ENCODE measurements at regions not wholly inside any gene's neighbourhood (a gene's known extent, or its start where the extent isn't known, plus 50 kb on each side); places are given as distances from the start of the nearest gene placed in this dataset.
"Not testable (repeated sequence)": the region's sequence is repeated elsewhere in the genome, so short reads cannot be mapped to it uniquely, and the experiment has no call there.

DNA sequence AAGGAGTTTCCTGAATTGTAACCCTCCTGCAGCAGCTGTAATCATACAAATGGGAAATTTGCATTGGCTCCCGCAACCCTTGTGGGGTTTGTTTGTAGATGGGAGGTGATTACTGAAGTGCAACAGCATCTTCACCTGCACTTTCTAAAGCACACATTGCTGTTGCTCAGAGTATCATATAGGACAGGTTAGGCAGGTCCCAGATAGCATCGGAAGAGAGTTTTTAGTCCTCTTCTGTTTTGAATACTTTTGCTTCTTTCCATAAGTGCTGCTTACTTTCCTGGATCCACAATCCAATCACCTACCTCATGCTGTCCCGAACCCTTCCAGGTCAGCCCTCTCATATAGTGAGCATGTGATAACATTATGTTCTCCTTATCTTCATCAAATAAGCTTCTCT lies 300.4 kb downstream of the PTPRC start:
- Mint-ChIP-seq H3K4me1 (ENCODE audit: low read depth) (peaks cover 21% of the 10 kb centered on the region), H3K4me3 (no peak overlapping the region), H3K9me3 (peaks cover 6% of the 10 kb centered on the region), H3K27me3 (ENCODE audit: low read depth) (no peaks in the 10 kb centered on the region), H3K36me3 (ENCODE audit: insufficient read depth) (no peaks in the 10 kb centered on the region)
- ATAC-seq = no peak
- DNase-seq = no peak

DNA sequence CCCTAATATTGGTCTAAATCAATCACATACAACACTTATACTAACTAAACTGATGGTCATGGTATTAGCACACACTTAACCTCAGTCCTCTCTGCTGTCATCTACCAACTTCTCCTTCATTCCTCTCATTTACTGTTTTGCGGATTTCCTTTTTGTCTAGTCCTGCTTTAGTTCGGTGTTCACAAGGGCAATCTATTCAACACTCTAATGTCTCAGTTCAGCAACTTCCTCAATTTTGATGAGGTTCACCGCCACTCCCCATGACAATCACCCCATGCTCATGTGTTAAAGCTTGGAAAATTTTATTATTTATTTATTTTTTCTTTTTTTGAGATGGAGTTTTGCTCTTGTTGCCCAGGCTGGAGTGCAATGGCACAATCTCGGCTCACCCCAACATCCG lies 301.1 kb downstream of the PTPRC start:
- ATAC-seq (no peak), DNase-seq (no peak)
- Mint-ChIP-seq H3K36me3 (ENCODE audit: insufficient read depth) (no peaks in the 10 kb centered on the region), H3K9me3 (peaks cover 6% of the 10 kb centered on the region), H3K4me1 (ENCODE audit: low read depth) (peaks cover 21% of the 10 kb centered on the region), H3K4me3 (no peak overlapping the region), H3K27me3 (ENCODE audit: low read depth) (no peaks in the 10 kb centered on the region)

DNA sequence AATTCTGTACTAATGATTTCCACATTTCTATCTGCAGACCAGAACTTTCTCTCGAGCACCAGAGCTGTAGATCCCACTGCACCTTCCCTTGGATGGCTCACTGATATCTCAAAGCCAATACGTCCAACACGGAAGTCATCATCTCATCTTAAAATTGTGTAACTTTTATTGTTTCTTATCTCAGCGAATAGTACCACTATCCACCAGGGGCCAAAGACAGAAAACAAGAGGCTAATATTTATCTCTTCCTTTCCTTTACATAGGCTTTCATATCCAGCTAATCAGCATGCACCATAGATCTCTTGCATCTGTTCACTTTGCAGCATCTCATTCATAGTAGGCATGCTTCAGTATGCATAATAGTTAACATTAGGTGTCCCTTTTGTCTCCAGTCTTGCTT lies 303.6 kb downstream of the PTPRC start:
- ATAC-seq = no peak
- no peak for DNase-seq
- no peaks in the 10 kb centered on the region for H3K36me3 Mint-ChIP-seq (ENCODE audit: insufficient read depth)
- H3K27me3 Mint-ChIP-seq (ENCODE audit: low read depth) = no peaks in the 10 kb centered on the region
- H3K4me1 Mint-ChIP-seq (ENCODE audit: low read depth) = peaks cover 9% of the 10 kb centered on the region
- H3K9me3 Mint-ChIP-seq = peaks cover 6% of the 10 kb centered on the region
- H3K4me3 Mint-ChIP-seq = no peak overlapping the region

DNA sequence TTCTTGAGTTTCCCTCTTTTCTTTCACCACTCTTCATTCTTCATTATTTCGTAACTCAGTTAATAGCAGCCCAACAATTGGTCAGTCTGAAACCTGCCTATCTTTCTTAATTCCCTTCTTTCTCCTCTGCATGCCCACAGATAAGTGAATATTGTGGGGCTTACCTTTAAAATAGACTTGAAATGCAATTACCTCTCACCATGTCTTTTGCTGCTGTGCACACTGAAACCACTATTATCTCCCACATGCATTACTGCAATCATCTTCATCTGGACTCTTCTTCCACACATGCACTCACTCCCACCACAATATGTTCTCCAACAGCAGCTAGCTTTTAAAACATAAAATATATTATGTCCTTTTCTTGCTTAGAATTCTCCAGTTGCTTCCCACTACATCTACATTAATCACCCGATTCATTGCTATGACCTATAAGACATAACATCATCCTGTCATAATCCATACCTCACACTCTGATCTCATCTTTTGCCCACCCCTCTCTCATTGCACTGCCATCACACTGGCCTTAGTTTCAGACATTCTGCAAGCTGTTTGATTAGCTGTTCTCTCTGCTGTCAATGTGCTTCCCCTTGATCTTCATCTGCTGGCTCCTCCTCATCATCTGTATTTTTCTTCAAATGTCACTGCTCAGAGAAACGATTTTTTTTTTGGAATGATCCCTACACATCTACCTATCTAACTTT lies 304.8 kb downstream of the PTPRC start:
- ATAC-seq = no peak
- H3K9me3 Mint-ChIP-seq = peaks cover 6% of the 10 kb centered on the region
- no peaks in the 10 kb centered on the region for H3K4me1 Mint-ChIP-seq (ENCODE audit: low read depth)
- H3K36me3 Mint-ChIP-seq (ENCODE audit: insufficient read depth) = no peaks in the 10 kb centered on the region
- H3K4me3 Mint-ChIP-seq = no peak overlapping the region
- DNase-seq = no peak
- no peaks in the 10 kb centered on the region for H3K27me3 Mint-ChIP-seq (ENCODE audit: low read depth)

DNA sequence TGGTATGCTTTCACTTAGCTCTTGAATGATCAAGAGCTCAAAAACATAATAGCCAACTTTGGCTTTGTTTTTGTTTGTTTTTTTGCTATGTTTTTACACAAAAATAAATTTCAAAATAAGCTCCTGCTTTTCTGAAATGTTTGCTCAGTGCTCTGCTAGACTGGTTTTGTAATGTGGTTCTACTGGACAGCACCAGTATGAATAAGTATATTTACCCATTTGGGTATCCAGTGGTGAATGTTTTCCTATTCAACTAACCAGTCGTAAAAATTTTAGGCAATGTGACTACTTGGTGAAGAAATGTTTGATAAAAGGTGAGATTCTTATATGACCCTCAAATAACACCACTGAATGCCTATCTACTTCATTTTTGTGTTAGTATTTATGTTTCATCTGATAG lies 308.6 kb downstream of the PTPRC start:
- Mint-ChIP-seq H3K9me3 (no peaks in the 10 kb centered on the region), H3K36me3 (ENCODE audit: insufficient read depth) (no peaks in the 10 kb centered on the region), H3K27me3 (ENCODE audit: low read depth) (no peaks in the 10 kb centered on the region), H3K4me1 (ENCODE audit: low read depth) (no peaks in the 10 kb centered on the region), H3K4me3 (no peak overlapping the region)
- DNase-seq (no peak), ATAC-seq (no peak)

DNA sequence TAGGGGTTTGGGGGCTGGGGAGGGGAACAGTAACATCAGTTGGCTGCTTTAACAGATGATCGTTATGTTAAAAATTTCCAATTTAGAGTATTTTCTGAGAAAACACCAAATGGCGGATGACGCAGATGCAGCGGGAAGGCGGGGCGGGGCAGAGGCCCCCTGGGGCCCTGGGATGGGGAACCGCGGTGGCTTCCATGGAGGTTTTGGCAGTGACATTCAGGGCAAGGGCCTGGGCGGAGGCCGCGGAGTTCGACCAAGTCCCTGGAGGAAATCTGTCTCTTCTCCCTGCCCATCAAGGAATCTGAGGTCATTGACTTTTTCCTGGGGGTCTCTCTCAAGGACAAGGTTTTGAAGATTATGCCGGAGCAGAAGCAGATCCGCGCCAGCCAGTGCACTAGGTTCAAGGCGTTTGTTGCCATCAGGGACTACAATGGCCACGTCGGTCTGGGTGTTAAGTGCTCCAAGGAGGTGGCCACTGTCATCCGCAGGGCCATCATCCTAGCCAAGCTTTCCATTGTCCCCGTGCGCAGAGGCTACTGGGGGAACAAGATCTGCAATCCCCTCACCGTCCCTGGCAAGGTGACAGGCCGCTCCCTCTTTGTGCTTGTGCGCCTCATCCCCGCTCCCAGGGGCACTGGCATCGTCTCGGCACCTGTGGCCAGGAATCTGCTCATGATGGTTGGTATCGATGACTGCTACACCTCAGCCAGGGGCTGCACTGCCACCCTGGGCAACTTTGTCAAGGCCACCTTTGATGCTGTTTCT lies 310.2 kb downstream of the PTPRC start:
- DNase-seq = no peak
- no peak overlapping the region for H3K4me3 Mint-ChIP-seq

DNA sequence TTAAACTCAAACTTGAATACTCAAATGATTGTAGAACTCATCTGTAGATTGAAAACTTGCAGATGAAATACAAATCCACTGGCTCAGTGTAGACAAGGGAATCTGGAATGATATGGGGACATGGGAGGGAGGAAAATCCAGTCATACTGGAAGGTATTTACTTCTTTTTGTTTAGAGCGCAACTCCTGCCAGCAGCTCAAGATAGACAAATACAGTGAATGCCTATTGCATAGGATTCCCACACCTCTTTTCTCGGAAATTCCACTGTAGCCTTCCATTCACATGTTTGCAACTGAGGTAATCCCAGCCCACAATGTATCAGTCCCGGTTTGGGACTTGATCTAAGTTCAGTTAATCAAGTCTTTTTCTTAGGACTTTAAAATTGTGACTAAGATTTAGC lies 311.2 kb downstream of the PTPRC start:
- H3K4me1 Mint-ChIP-seq (ENCODE audit: low read depth) = no peaks in the 10 kb centered on the region
- ATAC-seq (no peak), DNase-seq (no peak)
- no peaks in the 10 kb centered on the region for H3K36me3 Mint-ChIP-seq (ENCODE audit: insufficient read depth)
- H3K27me3 Mint-ChIP-seq (ENCODE audit: low read depth) = no peaks in the 10 kb centered on the region
- H3K9me3 Mint-ChIP-seq = no peaks in the 10 kb centered on the region
- no peak overlapping the region for H3K4me3 Mint-ChIP-seq

More for the DNA sequence above, 310.2 kb downstream of the PTPRC start:
- no peaks in the 10 kb centered on the region for H3K27me3 Mint-ChIP-seq (ENCODE audit: low read depth)
- H3K36me3 Mint-ChIP-seq (ENCODE audit: insufficient read depth) = no peaks in the 10 kb centered on the region
- H3K9me3 Mint-ChIP-seq = no peaks in the 10 kb centered on the region
- no peaks in the 10 kb centered on the region for H3K4me1 Mint-ChIP-seq (ENCODE audit: low read depth)
- ATAC-seq = no peak

DNA sequence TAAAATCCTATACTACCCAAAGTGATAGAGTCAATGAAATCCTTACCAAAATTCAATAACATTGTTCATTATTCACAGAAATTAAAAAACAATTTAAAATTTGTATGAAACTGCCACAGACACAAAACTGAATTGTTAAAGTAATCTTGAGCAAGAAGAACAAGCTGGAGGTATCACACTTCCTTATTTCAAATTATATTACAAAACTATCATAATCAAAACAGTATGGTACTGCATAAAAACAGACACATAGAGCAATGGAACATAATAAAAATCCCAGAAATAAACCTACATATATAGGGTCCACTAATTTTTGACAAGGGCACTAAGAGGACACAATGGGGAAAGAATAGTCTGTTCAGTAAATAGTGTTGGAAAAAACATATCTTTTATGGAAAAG lies 316.2 kb downstream of the PTPRC start:
- Mint-ChIP-seq H3K27me3 (ENCODE audit: low read depth) (no peaks in the 10 kb centered on the region), H3K4me1 (ENCODE audit: low read depth) (peaks cover 15% of the 10 kb centered on the region), H3K9me3 (no peaks in the 10 kb centered on the region), H3K36me3 (ENCODE audit: insufficient read depth) (no peaks in the 10 kb centered on the region), H3K4me3 (no peak overlapping the region)
- DNase-seq (no peak), ATAC-seq (no peak)

DNA sequence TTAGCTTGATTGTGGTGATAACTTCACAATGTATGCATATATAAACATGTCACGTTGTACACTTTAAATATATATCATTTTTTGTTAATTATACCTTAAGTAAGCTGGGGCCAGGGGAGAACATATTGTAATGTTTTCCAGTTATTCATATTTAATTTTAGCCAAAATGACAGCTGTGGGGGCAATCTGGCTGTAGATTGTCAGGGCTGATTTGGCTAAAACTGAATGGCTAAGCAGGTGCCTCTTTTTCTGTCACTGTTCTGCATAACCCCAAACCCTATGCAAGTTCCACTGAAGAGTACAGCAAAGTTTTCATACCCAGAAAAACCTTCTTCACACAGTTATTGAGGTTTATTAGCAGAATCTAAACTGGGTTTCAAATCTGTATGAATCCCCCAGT lies 318.2 kb downstream of the PTPRC start:
- DNase-seq (no peak), ATAC-seq (no peak)
- Mint-ChIP-seq H3K4me1 (ENCODE audit: low read depth) (peaks cover 15% of the 10 kb centered on the region), H3K9me3 (no peaks in the 10 kb centered on the region), H3K36me3 (ENCODE audit: insufficient read depth) (no peaks in the 10 kb centered on the region), H3K27me3 (ENCODE audit: low read depth) (no peaks in the 10 kb centered on the region), H3K4me3 (no peak overlapping the region)

DNA sequence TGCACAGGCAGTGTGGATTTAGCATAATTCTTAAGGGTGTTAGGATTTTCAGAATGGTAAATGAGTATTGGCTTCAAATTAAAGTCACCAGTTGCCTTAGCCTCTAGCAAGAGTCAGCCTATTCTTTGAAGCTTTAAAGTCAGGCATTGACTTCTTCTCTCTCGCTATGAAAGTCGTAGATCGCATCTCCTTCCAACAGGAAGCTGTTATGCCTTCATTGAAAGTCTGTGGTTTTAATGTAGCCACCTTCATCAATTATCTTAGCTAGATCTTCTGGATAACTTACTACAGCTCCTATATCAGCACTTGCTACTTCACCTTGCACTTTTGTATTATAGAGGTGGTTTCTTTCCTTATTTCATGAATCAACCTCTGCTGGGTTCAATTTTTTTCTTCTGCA lies 320.2 kb downstream of the PTPRC start:
- DNase-seq (no peak), ATAC-seq (peak; percentile 38 to 60)
- Mint-ChIP-seq H3K36me3 (ENCODE audit: insufficient read depth) (no peaks in the 10 kb centered on the region), H3K27me3 (ENCODE audit: low read depth) (no peaks in the 10 kb centered on the region), H3K9me3 (no peaks in the 10 kb centered on the region), H3K4me1 (ENCODE audit: low read depth) (peaks cover 24% of the 10 kb centered on the region), H3K4me3 (peak overlapping the region; percentile 5)

DNA sequence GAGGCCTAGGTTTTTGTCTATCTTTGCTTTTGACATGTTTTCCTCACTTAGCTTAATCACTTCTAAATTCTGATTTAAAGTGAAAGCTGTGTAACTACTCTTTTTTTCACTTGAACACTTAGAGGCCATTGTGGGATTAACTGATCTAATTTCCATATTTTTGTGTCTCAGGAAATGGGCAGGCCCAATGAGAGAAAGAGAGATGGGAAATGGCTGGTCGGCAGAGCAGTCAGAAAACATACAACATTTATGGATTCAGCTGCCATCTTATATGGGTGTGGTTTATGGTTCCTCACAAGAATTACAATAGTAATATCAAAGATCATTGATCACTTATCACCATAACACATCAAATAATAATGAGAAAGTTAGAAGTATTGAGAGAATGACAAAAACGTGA lies 320.8 kb downstream of the PTPRC start:
- H3K9me3 Mint-ChIP-seq = no peaks in the 10 kb centered on the region
- H3K27me3 Mint-ChIP-seq (ENCODE audit: low read depth) = no peaks in the 10 kb centered on the region
- H3K4me3 Mint-ChIP-seq = peak overlapping the region; percentile 6
- no peak for DNase-seq
- ATAC-seq = no peak
- H3K36me3 Mint-ChIP-seq (ENCODE audit: insufficient read depth) = no peaks in the 10 kb centered on the region
- H3K4me1 Mint-ChIP-seq (ENCODE audit: low read depth) = peaks cover 31% of the 10 kb centered on the region

DNA sequence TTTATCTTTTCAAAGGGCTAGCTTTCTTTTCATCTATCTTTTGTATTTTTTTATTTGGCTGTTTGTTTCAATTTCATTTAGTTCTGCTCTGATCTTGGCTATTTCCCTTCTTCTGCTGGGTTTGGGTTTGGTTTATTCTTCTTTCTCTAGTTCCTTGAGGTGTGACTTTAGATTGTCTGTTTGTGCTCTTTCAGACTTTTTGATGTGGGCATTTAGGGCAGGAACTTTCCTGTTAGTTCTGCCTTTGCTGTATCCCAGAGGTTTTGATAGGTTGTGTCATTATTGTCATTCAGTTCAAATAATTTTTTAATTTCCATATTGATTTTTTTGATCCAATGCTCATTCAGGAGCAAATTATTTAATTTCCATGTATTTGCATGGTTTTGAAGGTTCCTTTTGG lies 325.0 kb downstream of the PTPRC start:
- not testable (repeated sequence) for H3K36me3 Mint-ChIP-seq (ENCODE audit: insufficient read depth); DNase-seq; ATAC-seq; H3K4me3 Mint-ChIP-seq; H3K27me3 Mint-ChIP-seq (ENCODE audit: low read depth)
- Mint-ChIP-seq H3K4me1 (ENCODE audit: low read depth) (peaks cover 30% of the 10 kb centered on the region), H3K9me3 (peaks cover 14% of the 10 kb centered on the region)

DNA sequence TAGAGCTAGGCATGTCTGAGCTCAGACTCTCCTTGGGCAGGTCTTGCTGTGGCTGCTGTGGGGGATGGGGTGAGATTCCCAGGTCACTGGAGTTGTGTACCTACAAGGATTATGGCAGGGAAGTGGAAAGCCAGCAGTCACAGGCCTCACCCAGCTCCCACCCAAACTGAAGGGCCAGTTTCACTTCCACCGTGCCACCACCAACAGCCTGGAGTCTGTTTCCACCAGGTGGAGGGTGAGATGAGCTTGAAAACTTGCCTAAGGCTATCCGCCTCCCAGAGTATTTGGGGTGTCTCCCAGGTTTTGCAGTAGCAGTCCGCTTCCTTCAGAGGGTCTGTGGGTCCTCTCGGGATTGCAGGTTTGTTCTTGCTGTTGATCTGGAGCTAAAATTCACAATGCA lies 327.7 kb downstream of the PTPRC start:
- no peak for ATAC-seq
- Mint-ChIP-seq H3K4me3 (no peak overlapping the region), H3K9me3 (peaks cover 14% of the 10 kb centered on the region)

DNA sequence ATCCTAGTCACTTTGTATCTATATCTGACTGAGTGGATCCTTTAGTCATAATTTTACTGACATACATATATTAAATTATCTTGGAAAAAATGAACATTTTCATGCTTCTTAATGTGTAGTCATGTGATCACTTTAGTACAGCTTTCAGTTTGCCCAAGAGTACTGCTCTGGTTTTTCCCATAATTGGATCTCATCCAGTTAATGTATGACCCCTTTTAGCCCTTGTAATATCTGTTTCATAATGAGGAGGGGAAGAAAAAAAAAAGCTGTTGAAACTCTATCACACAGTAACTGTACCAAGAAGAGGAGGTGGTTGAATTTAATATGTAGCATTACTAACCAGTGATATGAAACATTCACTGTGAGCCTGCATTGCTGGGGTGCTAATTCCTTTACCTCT lies 328.7 kb downstream of the PTPRC start:
- ATAC-seq = peak; percentile 63 to 70
- no peaks in the 10 kb centered on the region for H3K36me3 Mint-ChIP-seq (ENCODE audit: insufficient read depth)
- no peak for DNase-seq
- peaks cover 3% of the 10 kb centered on the region for H3K27me3 Mint-ChIP-seq (ENCODE audit: low read depth)
- peaks cover 19% of the 10 kb centered on the region for H3K4me1 Mint-ChIP-seq (ENCODE audit: low read depth)
- H3K9me3 Mint-ChIP-seq = peaks cover 14% of the 10 kb centered on the region
- no peak overlapping the region for H3K4me3 Mint-ChIP-seq

More for the DNA sequence above, 327.7 kb downstream of the PTPRC start:
- Mint-ChIP-seq H3K4me1 (ENCODE audit: low read depth) (peaks cover 19% of the 10 kb centered on the region), H3K36me3 (ENCODE audit: insufficient read depth) (no peaks in the 10 kb centered on the region), H3K27me3 (ENCODE audit: low read depth) (peaks cover 3% of the 10 kb centered on the region)
- DNase-seq = no peak

DNA sequence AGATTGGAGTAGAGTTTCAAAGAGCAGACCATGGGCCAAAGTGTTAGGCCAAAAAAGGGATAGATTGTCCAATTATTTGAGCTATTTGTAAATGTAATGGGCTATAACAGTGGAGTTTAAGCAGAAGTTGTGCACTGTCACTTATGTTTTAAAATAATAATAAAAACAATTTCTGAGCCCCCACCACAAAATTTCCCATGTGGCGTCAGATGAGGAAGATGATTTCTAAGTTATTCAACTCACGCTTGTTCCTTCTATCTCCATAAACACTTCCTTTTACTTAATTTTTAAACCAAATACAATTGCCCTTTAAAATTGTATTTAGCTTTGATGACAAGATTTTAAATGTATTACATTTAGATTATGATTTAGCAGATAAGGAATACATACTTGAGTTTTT lies 330.0 kb downstream of the PTPRC start:
- Mint-ChIP-seq H3K4me3 (no peak overlapping the region), H3K4me1 (ENCODE audit: low read depth) (peaks cover 12% of the 10 kb centered on the region), H3K27me3 (ENCODE audit: low read depth) (peaks cover 3% of the 10 kb centered on the region), H3K9me3 (peaks cover 14% of the 10 kb centered on the region), H3K36me3 (ENCODE audit: insufficient read depth) (no peaks in the 10 kb centered on the region)
- DNase-seq (no peak), ATAC-seq (no peak)
